Right forelimb (tissue), 1 donor: ENCODE measurements at regions not wholly inside any gene's neighbourhood (a gene's known extent, or its start where the extent isn't known, plus 50 kb on each side); places are given as distances from the start of the nearest gene placed in this dataset.
"Not testable (repeated sequence)": the region's sequence is repeated elsewhere in the genome, so short reads cannot be mapped to it uniquely, and the experiment has no call there.

Source experiments
- DNase-seq: peaks from one replicate; pipeline ENCODE4 v3.0.0-alpha.2; 2018

DNA sequence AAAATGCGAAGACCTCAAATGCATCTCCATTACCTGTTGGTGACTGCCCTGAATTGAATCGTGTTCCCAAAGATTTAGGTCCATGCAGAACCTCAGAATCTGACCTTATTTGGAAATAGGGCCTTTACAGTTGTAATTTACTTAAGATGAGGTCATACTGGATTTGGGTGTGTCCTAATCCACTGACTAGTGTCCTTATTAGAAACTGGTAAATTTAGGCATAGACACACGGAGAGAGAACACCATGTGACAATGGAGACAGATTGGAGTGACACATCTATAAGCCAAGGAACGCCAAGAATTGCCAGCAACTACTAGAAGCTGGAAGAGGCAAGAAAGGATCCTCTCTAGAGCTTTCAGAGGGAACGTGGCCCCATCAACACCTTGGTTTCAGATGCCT is 203.1 kb downstream of the SMAD2 start:
- DNase-seq = no peak

DNA sequence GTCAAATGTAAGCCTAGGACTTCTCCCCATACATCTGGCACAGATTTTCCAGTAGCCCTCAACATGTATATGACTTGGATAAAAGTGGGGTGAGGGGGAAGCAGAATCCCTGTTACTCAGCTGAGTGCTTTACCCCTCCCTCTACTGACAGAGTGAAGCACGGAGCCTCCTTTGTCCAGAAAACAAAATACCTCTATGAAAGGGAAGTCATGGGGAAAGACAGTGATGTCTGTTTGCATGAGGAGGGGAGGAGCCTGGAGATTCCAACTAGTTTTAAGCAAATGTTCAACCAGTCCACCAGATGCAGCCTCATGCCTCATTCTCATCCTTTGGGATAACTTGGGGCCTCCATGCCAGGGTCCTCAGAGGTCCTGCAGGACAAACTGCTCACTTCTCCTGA is 203.9 kb downstream of the SMAD2 start:
- no peak for DNase-seq

DNA sequence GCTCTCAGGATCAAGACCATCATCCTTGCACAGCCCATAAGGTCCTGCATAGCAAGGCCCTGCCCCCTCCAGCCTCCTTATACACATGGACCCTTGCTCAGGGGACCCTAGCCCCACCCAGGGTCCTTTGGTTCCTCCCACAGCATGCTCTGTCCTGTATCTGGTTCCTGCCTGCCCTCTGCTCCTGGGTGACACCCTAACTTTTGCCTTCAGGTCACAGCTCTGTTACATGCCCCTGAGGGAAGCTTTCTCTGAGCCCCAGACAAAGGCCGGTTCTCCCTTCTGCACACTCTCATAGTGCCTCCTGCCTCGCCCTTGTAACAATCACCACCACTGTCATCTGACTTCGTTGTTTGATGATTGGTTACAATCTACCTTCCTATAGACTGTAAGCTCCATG is 204.8 kb downstream of the SMAD2 start:
- no peak for DNase-seq

DNA sequence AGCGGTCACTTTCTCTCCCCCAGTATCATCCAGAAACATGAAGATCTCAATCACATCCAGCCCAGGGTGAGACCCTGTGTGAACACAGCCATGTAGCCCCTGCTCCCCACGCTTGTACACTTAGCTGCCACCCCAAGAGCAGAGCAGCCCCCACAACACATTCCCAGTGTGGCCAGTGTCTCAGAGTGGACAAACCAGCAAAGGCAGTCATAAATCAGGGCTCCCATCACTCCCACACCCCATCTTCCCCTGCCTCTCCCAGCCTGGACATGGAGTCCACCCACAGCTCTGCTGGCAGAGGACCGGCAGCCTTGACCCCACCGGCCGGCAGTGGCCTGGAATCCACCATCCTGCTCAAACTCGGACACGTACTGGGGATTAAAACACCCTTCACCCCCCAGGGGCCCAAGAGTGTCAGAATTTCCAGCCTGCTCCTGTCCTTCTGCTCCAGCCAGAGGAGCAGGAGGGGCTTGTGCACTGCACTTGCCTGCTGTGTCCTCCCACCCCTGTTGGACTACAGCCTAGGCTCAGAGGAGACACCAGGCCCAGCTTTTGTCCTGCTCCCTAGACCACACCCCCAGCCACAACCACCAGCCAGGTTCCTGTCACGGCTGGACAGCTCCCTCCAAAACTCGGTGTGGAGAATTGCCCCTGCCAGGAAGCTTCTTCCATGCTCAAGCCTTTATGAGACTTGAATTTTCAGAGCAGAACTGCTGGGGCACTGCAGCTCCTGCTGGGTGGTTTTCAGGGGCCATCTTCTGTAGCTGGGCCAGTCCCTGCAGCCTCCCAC is 206.1 kb downstream of the SMAD2 start:
- DNase-seq = no peak

GRCh38 chr18:47721876-47722275 is 208.6 kb downstream of the SMAD2 start:
- DNase-seq = no peak

- no peak for DNase-seq
These were observed 209.7 kb downstream of the SMAD2 start for GRCh38 chr18:47720741-47721140.

DNA sequence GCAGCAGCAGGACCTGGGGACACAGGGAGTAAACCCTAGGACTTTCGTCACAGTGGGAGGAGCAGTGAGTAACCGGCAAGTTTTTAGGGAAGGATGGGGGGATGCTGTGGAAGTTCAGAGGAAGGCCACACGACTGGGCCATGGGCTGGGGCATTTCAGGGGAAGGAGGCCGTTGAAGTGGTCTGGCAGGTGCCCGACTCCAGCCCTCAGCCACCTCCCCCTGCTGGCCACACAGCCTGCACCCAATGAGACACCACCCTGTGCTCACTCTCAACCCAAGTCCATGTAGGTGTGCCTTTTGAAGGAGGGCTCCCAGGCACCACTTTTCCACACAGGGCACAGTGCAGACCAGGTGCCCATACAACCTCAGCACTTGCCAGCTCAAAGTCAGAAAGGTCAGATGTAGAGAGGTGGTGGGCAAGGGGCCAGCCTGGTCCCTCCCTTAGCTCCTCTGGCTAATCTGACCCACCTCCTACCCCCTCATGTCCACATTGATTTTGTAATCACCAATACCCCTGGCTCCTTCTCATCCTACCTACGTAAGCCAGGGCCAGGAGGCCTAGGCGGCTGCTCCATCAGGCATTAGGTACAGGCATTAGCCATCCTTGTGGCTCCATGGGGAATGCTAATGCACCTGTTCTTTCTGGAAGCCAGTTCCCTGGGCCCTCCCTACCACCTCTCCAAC is 211.2 kb downstream of the SMAD2 start:
- no peak for DNase-seq

GRCh38 chr18:47718646-47719045 is 211.8 kb downstream of the SMAD2 start:
- DNase-seq = no peak

DNA sequence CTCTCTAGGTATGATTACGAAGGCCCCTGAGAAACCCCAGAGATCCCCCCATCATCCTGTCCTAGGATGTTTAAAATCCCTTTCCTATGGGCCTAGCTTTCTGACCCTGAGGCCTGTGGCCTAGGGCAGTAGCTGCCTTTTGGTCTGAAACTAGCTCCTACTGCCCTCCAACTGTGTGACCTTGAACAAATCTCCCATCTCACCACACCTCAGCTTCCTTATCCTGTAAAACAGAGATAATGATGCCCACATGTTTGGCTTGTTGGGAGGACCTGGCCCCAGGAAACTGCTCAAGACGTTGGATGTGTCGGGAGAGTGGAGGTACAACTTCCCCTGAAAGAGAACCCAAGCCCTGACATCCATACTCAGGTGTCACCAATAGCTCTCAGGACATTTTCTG is 213.2 kb downstream of the SMAD2 start:
- no peak for DNase-seq

DNA sequence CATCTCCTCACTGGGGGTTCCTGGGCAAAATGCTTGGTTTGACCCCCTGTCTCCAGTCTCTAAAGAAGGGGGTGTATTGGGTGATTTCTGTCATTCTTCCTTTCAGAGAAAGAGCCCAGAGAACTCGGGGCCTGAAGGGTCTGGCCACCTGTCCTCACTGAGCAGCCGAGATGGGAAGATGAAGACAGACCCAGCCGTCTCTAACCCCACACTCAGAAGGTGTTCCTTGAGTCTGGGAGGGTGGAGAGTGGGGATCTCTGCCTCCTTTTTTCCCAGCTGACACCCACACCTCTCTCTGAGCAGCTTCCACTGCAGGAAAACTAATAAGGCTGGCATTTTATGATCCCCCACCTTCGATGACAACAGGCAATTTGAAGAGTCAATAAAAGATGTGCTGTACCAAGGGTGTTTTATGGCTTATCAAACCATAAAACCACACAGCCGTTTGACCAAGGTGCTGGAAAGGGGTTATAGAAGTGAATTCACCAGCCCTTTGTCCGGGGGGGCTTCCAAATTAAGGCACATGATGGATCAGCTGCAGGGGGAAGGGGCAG is 213.8 kb downstream of the SMAD2 start:
- DNase-seq = no peak

- no peak for DNase-seq
These were observed 220.0 kb downstream of the SMAD2 start for GRCh38 chr18:47710451-47710850.

GRCh38 chr18:47709556-47709955 is 220.9 kb downstream of the SMAD2 start:
- no peak for DNase-seq

GRCh38 chr18:47708206-47708605 is 222.3 kb downstream of the SMAD2 start:
- no peak for DNase-seq

DNA sequence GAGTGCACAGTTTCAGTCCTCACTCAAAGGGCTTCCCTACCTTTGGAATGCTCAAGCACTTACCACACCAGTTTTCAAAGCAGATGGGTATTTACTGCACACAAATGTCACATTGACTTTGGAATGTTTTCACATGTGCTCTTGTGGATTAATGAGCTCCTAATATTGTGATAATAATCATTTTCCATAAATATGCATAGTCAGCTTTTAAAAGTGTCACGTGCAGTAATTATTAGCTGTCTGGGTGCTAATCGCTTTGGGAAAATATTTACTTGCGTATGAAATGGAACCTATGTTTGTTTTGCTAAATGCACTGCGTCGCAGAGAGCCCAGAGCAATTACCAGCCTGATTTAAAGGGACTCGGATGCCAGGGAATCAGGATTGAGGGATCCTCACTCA is 229.3 kb downstream of the SMAD2 start:
- DNase-seq = no peak

DNA sequence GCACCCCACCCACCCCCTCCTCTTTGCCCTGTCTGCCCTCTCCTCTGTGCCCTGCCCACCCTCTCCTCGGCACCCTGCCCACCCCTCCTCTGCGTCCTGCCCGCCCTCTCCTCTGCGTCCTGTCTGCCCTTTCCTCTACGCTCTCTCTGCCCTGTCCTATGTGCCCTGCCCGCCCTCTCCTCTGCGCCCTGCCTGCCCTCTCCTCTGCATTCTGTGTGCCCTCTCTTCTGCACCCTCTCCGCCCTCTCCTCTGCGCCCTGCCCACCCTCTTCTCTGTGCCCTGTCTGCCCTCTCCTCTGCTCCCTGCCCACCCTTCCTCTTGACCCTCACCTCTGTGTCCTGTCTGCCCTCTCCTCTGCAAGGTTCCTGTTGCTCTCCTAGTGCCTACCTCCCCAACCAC is 233.6 kb downstream of the SMAD2 start:
- no peak for DNase-seq

DNA sequence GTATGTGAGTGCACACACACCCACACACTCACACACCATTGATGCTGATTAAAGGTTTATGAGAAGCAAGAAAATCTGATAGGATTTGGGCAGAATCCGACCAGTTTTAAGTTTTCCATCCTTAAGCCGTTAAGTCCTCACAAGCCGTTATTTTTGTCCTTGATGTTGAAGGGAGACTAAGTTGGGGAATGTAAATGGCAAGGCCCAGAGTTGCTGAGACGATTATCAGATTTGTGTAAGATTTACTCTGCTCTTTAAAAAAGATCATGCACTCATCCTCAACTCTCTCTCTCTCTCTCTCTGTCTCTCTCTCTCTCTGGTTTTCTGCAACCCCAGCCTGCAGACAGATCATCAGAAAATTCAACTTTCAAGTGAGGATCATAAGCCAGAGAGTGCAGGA is 238.8 kb downstream of the SMAD2 start:
- DNase-seq = no peak

DNA sequence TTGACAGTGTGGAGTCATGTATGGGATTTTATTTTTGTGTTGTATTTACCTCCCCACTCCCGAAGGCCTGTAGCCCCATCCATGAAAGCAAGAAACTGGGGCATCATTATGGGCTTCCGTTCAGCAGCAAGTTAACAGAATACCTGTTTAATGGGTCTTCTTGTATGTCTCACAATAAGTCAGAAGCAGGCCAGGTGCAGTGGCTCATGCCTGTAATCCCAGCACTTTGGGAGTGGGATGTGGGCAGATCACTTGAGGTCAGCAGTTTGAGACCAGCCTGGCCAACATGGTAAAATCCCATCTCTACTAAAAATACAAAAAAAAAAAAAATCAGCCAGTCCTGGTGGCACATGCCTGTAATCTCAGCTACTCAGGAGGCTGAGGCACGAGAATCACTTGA is 239.7 kb downstream of the SMAD2 start:
- DNase-seq = not testable (repeated sequence)

GRCh38 chr18:47689371-47689770 is 241.1 kb downstream of the SMAD2 start:
- no peak for DNase-seq

DNA sequence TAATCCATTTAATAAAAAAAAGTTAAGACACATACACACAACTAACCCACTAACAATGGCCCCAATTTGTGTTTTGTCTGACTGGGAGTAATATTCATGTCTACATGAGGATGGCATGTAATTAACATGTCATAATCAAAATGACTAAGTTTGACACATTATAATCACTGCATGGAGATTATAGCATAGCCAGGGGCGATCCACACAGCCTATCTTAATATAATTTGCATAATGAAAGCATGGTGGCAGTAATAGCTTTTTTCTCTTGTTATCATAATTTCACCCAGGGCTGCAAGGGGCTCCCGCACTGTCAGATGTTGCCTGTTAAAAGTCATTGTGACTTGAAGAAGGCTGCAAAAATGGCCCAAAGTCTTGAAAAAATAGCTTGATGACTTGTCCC is 243.7 kb downstream of the SMAD2 start:
- DNase-seq = no peak

DNA sequence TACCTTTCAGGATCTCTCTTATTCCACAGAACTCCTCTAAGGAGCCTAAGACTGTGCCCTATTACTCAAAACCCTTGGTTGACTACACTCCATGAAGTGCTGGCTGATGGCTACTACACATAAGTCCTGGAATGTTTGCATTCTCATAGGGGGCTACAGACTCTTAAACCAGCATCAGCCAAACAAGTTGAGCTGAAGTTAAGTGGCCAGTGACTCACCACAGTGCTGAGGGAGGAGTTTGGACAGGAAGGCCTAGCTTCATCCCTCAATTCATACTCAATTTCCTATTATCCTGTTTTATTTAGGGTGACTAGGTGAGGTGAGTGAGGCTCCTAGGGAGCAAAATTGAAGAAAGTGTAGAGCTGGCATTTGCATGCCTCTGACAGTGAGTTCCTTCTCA is 246.7 kb downstream of the SMAD2 start:
- no peak for DNase-seq

GRCh38 chr18:47682876-47683275 is 247.6 kb downstream of the SMAD2 start:
- DNase-seq = no peak

GRCh38 chr18:47680488-47680887 is 250.0 kb downstream of the SMAD2 start:
- DNase-seq = no peak

DNA sequence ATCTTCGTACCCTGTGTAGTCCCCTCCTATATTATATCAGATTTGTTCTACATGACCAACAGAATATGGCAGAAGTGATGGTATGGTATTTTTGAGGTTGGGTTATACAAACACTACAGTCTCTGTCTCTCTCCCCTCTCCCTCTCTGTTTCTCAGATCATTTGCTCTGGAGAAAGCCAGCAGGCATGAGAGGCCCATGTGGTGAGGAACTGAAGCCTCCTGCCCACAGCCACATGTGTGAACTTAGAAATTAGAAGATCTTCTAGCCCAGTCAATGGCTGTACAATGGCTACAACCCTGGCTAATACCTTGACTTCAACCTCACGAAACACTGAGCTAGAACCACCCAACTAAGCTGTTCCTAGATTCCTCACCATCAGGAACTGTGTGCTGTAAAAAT is 250.6 kb downstream of the SMAD2 start:
- DNase-seq = no peak

- no peak for DNase-seq
These were observed 252.5 kb downstream of the SMAD2 start for GRCh38 chr18:47677952-47678351.
